ENCODE measurements at regions not wholly inside any gene's neighbourhood (a gene's known extent, or its start where the extent isn't known, plus 50 kb on each side); places are given as distances from the start of the nearest gene placed in this dataset.

GRCh38 chr5:165360366-165360765 lies 1854.9 kb downstream of the MAT2B start (continued):
- TF ChIP-seq, protein P1, sequence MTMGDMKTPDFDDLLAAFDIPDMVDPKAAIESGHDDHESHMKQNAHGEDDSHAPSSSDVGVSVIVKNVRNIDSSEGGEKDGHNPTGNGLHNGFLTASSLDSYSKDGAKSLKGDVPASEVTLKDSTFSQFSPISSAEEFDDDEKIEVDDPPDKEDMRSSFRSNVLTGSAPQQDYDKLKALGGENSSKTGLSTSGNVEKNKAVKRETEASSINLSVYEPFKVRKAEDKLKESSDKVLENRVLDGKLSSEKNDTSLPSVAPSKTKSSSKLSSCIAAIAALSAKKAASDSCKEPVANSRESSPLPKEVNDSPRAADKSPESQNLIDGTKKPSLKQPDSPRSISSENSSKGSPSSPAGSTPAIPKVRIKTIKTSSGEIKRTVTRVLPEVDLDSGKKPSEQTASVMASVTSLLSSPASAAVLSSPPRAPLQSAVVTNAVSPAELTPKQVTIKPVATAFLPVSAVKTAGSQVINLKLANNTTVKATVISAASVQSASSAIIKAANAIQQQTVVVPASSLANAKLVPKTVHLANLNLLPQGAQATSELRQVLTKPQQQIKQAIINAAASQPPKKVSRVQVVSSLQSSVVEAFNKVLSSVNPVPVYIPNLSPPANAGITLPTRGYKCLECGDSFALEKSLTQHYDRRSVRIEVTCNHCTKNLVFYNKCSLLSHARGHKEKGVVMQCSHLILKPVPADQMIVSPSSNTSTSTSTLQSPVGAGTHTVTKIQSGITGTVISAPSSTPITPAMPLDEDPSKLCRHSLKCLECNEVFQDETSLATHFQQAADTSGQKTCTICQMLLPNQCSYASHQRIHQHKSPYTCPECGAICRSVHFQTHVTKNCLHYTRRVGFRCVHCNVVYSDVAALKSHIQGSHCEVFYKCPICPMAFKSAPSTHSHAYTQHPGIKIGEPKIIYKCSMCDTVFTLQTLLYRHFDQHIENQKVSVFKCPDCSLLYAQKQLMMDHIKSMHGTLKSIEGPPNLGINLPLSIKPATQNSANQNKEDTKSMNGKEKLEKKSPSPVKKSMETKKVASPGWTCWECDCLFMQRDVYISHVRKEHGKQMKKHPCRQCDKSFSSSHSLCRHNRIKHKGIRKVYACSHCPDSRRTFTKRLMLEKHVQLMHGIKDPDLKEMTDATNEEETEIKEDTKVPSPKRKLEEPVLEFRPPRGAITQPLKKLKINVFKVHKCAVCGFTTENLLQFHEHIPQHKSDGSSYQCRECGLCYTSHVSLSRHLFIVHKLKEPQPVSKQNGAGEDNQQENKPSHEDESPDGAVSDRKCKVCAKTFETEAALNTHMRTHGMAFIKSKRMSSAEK (CRISPR knock-in tag; IDR thresholded peaks at IDR 0.05; ENCODE audit: borderline replicate concordance), result no peak
- TF ChIP-seq ZNF121 (CRISPR knock-in tag; IDR thresholded peaks at IDR 0.05) (no peak), ZNF423 (CRISPR knock-in tag; IDR thresholded peaks at IDR 0.05) (no peak), ZBTB21 (CRISPR knock-in tag; IDR thresholded peaks at IDR 0.05; ENCODE audit: borderline replicate concordance) (no peak), ARID4B (CRISPR knock-in tag; IDR thresholded peaks at IDR 0.05; ENCODE audit: borderline replicate concordance) (no peak), ELF4 (CRISPR knock-in tag; IDR thresholded peaks at IDR 0.05; ENCODE audit: low read depth) (no peak), MXD4 (CRISPR knock-in tag; IDR thresholded peaks at IDR 0.05; ENCODE audit: borderline replicate concordance) (no peak)

GRCh38 chr5:165360784-165361542 lies 1855.5 kb downstream of the MAT2B start:
- H3K27ac Mint-ChIP-seq, result no peak overlapping the region
- DNase-seq (ENCODE audit: low spot score), result no peak
- no peak overlapping the region for H3K4me3 Mint-ChIP-seq
- POLR2A ChIA-PET, result no interaction called here
- no peak for ATAC-seq
- H3K4me1 Mint-ChIP-seq, result peaks cover 22% of the 10 kb centered on the region
- H3K27me3 Mint-ChIP-seq (ENCODE audit: low read depth), result no peaks in the 10 kb centered on the region
- no peaks in the 10 kb centered on the region for H3K9me3 Mint-ChIP-seq
- no peaks in the 10 kb centered on the region for H3K36me3 Mint-ChIP-seq
- CTCF ChIA-PET, result no interaction called here
- TF ChIP-seq ZNF121 (CRISPR knock-in tag; IDR thresholded peaks at IDR 0.05) (no peak), ARID4B (CRISPR knock-in tag; IDR thresholded peaks at IDR 0.05; ENCODE audit: borderline replicate concordance) (no peak), ZNF317 (CRISPR knock-in tag; IDR thresholded peaks at IDR 0.05; ENCODE audit: borderline replicate concordance, low read depth) (no peak), CREM (CRISPR knock-in tag; IDR thresholded peaks at IDR 0.05) (no peak), GTF2I (CRISPR knock-in tag; conservative IDR thresholded peaks at IDR 0.05) (no peak), NR1H2 (CRISPR knock-in tag; IDR thresholded peaks at IDR 0.05) (no peak), ATF3 (CRISPR knock-in tag; conservative IDR thresholded peaks at IDR 0.05) (no peak), TEAD4 (CRISPR knock-in tag; IDR thresholded peaks at IDR 0.05) (no peak), JUN (CRISPR knock-in tag; IDR thresholded peaks at IDR 0.05) (no peak), TEAD1 (CRISPR knock-in tag; IDR thresholded peaks at IDR 0.05) (no peak), ZNF671 (CRISPR knock-in tag; IDR thresholded peaks at IDR 0.05) (no peak)
- TF ChIP-seq, protein P2, sequence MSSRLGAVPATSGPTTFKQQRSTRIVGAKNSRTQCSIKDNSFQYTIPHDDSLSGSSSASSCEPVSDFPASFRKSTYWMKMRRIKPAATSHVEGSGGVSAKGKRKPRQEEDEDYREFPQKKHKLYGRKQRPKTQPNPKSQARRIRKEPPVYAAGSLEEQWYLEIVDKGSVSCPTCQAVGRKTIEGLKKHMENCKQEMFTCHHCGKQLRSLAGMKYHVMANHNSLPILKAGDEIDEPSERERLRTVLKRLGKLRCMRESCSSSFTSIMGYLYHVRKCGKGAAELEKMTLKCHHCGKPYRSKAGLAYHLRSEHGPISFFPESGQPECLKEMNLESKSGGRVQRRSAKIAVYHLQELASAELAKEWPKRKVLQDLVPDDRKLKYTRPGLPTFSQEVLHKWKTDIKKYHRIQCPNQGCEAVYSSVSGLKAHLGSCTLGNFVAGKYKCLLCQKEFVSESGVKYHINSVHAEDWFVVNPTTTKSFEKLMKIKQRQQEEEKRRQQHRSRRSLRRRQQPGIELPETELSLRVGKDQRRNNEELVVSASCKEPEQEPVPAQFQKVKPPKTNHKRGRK (CRISPR knock-in tag; IDR thresholded peaks at IDR 0.05; ENCODE audit: borderline replicate concordance), result no peak
- TF ChIP-seq, protein P3, sequence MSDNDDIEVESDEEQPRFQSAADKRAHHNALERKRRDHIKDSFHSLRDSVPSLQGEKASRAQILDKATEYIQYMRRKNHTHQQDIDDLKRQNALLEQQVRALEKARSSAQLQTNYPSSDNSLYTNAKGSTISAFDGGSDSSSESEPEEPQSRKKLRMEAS (CRISPR knock-in tag; IDR thresholded peaks at IDR 0.05), result no peak
- TF ChIP-seq, protein P4, sequence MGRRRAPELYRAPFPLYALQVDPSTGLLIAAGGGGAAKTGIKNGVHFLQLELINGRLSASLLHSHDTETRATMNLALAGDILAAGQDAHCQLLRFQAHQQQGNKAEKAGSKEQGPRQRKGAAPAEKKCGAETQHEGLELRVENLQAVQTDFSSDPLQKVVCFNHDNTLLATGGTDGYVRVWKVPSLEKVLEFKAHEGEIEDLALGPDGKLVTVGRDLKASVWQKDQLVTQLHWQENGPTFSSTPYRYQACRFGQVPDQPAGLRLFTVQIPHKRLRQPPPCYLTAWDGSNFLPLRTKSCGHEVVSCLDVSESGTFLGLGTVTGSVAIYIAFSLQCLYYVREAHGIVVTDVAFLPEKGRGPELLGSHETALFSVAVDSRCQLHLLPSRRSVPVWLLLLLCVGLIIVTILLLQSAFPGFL (CRISPR knock-in tag; IDR thresholded peaks at IDR 0.05; ENCODE audit: borderline replicate concordance), result no peak
